Common myeloid progenitor, CD34-positive (primary cell): ENCODE measurements at regions not wholly inside any gene's neighbourhood (a gene's known extent, or its start where the extent isn't known, plus 50 kb on each side); places are given as distances from the start of the nearest gene placed in this dataset.

ENCODE experiments used
- CTCF ChIA-PET: fragments of 350-600 bp; sonication (Branson Sonifier 250); formaldehyde crosslinking; loops from one replicate; lab custom pipeline; 2021; ENCODE audit warnings: antibody characterized with exemption; lab: Charles Lee
- POLR2A ChIA-PET: fragments of 350-600 bp; sonication (Branson Sonifier 250); formaldehyde crosslinking; loops from one replicate; lab custom pipeline; 2021; ENCODE audit warnings: antibody characterized with exemption; lab: Charles Lee
- DNase-seq, 3 donors: peaks; one replicate each; pipeline versions ENCODE4 v3.0.0 to v3.0.0-alpha.2; 2013
- H3K27ac ChIP-seq, 2 experiments: 1 replicate in 1 of 2; 2 replicates in 1 of 2; pipeline ENCODE4 v1.7.0; 2013; ENCODE audit warnings: inconsistent platforms in 2 of 2, low read length in 2 of 2, mild to moderate bottlenecking in 2 of 2, low read depth in 1 of 2, moderate library complexity in 1 of 2; ENCODE audit not compliant: severe bottlenecking in 2 of 2, insufficient read depth in 1 of 2, poor library complexity in 1 of 2
- H3K27me3 ChIP-seq, 5 experiments: replicated peaks in 2 of 5; 1 replicate in 3 of 5; 2 replicates in 2 of 5; pipeline versions ENCODE4 v1.6.1 to v1.7.0; 2013; ENCODE audit warnings: low read length in 4 of 5, mild to moderate bottlenecking in 2 of 5, moderate library complexity in 2 of 5, inconsistent platforms in 1 of 5; ENCODE audit not compliant: insufficient read depth in 5 of 5, control insufficient read depth in 4 of 5
- H3K36me3 ChIP-seq, 4 experiments: 1 replicate in 2 of 4; 2 replicates in 2 of 4; pipeline versions ENCODE4 v1.6.1 to v1.7.0; 2013; ENCODE audit warnings: low read length in 3 of 4, control low read depth in 1 of 4, mild to moderate bottlenecking in 1 of 4; ENCODE audit not compliant: control insufficient read depth in 4 of 4, insufficient read depth in 4 of 4
- H3K4me1 ChIP-seq, 4 experiments: 1 replicate in 3 of 4; 2 replicates in 1 of 4; pipeline versions ENCODE4 v1.6.1 to v1.7.1; 2013; ENCODE audit warnings: low read length in 3 of 4, mild to moderate bottlenecking in 3 of 4, control low read depth in 1 of 4, inconsistent platforms in 1 of 4, moderate library complexity in 1 of 4; ENCODE audit not compliant: control insufficient read depth in 4 of 4, insufficient read depth in 4 of 4; ENCODE audit errors: control extremely low read depth in 1 of 4
- H3K4me3 ChIP-seq, 7 experiments: 1 replicate in 4 of 7; 2 replicates in 3 of 7; pipeline versions ENCODE4 v1.5.1 to v1.7.0; 2013; ENCODE audit warnings: mild to moderate bottlenecking in 7 of 7, low read length in 6 of 7, moderate library complexity in 6 of 7, inconsistent platforms in 2 of 7, low read depth in 2 of 7, control low read depth in 1 of 7; ENCODE audit not compliant: insufficient read depth in 4 of 7, control insufficient read depth in 1 of 7; ENCODE audit errors: extremely low read depth in 1 of 7
- H3K9me3 ChIP-seq, 5 experiments: 1 replicate in 4 of 5; 2 replicates in 1 of 5; pipeline versions ENCODE4 v1.6.1 to v1.7.1; 2013; ENCODE audit warnings: low read length in 4 of 5, mild to moderate bottlenecking in 2 of 5, inconsistent platforms in 1 of 5, low read depth in 1 of 5, moderate library complexity in 1 of 5; ENCODE audit not compliant: control insufficient read depth in 4 of 5, insufficient read depth in 2 of 5; ENCODE audit errors: control extremely low read depth in 1 of 5
- WGBS: methylation state at CpG from one replicate; pipeline ENCODE4 v1.1.5; 2013; ENCODE audit not compliant: insufficient coverage; 5-methylcytosine and 5-hydroxymethylcytosine counted together

GRCh38 chr11:134587345-134587744 lies 175.3 kb upstream of the B3GAT1 start:
- ChIA-PET POLR2A (no interaction called here), CTCF (no interaction called here)
- Histone ChIP-seq H3K4me3 (no peak overlapping the region), H3K36me3 (no peaks in the 10 kb centered on the region), H3K9me3 (peaks cover 0 to under 1% (median 0%) of the 10 kb centered on the region in 5 experiments), H3K27me3 (peaks cover 0 to 7% (median 4%) of the 10 kb centered on the region in 5 experiments), H3K4me1 (peaks cover 0 to 30% (median 19%) of the 10 kb centered on the region in 4 experiments), H3K27ac (no peak overlapping the region)
- WGBS = 100% methylated on average over 3 of the region's 6 CpGs
- no peak for DNase-seq

GRCh38 chr11:134586726-134587125 lies 174.7 kb upstream of the B3GAT1 start:
- Histone ChIP-seq H3K4me3 (no peak overlapping the region), H3K9me3 (no peaks in the 10 kb centered on the region), H3K36me3 (no peaks in the 10 kb centered on the region), H3K27me3 (peaks cover 0 to 7% (median 4%) of the 10 kb centered on the region in 5 experiments), H3K4me1 (peaks cover 0 to 32% (median 22%) of the 10 kb centered on the region in 4 experiments), H3K27ac (no peak overlapping the region)
- WGBS = 96% methylated on average over 6 of the region's 6 CpGs
- ChIA-PET POLR2A (no interaction called here), CTCF (no interaction called here)
- no peak for DNase-seq

- no peak overlapping the region for H3K27ac ChIP-seq
- H3K27me3 ChIP-seq = peaks cover 0 to 9% (median 4%) of the 10 kb centered on the region in 5 experiments
- ChIA-PET POLR2A (no interaction called here), CTCF (no interaction called here)
- DNase-seq = no peak
- H3K9me3 ChIP-seq = no peaks in the 10 kb centered on the region
- 98% methylated on average over 13 of the region's 15 CpGs for WGBS
- peaks cover 0 to 32% (median 22%) of the 10 kb centered on the region in 4 experiments for H3K4me1 ChIP-seq
- no peaks in the 10 kb centered on the region for H3K36me3 ChIP-seq
- H3K4me3 ChIP-seq = no peak overlapping the region
Measured at GRCh38 chr11:134585666-134586610, 173.9 kb upstream of the B3GAT1 start.

GRCh38 chr11:134584706-134585445 lies 172.8 kb upstream of the B3GAT1 start:
- H3K9me3 ChIP-seq = no peaks in the 10 kb centered on the region
- H3K27me3 ChIP-seq = peaks cover 0 to 9% (median 4%) of the 10 kb centered on the region in 5 experiments
- H3K27ac ChIP-seq = no peak overlapping the region
- 60% methylated on average over 13 of the region's 14 CpGs for WGBS
- DNase-seq = peak in 2 of 3 donors; percentile 55
- no peaks in the 10 kb centered on the region for H3K36me3 ChIP-seq
- ChIA-PET CTCF (no interaction called here), POLR2A (no interaction called here)
- H3K4me3 ChIP-seq = no peak overlapping the region
- H3K4me1 ChIP-seq = peaks cover 0 to 32% (median 22%) of the 10 kb centered on the region in 4 experiments

- 83% methylated on average over 13 of the region's 15 CpGs for WGBS
- Histone ChIP-seq H3K4me3 (no peak overlapping the region), H3K27me3 (peaks cover 0 to 10% (median 4%) of the 10 kb centered on the region in 5 experiments), H3K4me1 (peaks cover 0 to 32% (median 22%) of the 10 kb centered on the region in 4 experiments), H3K27ac (no peak overlapping the region), H3K9me3 (no peaks in the 10 kb centered on the region), H3K36me3 (no peaks in the 10 kb centered on the region)
- ChIA-PET POLR2A (no interaction called here), CTCF (no interaction called here)
- DNase-seq = no peak
Measured at GRCh38 chr11:134584001-134584561, 172.0 kb upstream of the B3GAT1 start.

- 6% methylated on average over 6 of the region's 6 CpGs for whole genome bisulfite sequencing
- no peaks in the 10 kb centered on the region for H3K36me3 ChIP-seq
- peaks cover 0 to 32% (median 22%) of the 10 kb centered on the region in 4 experiments for H3K4me1 ChIP-seq
- CTCF ChIA-PET = no interaction called here
- H3K9me3 ChIP-seq = no peaks in the 10 kb centered on the region
- no peak overlapping the region for H3K4me3 ChIP-seq
- H3K27ac ChIP-seq = no peak overlapping the region
- POLR2A ChIA-PET = no interaction called here
- peak; percentile 44 to 83 (median 76) for DNase-seq
- H3K27me3 ChIP-seq = peaks cover 0 to 10% (median 6%) of the 10 kb centered on the region in 5 experiments
Measured at GRCh38 chr11:134583397-134583990, 171.5 kb upstream of the B3GAT1 start.
